GM18517 (cell line): ENCODE measurements at regions not wholly inside any gene's neighbourhood (a gene's known extent, or its start where the extent isn't known, plus 50 kb on each side); places are given as distances from the start of the nearest gene placed in this dataset.
"Not testable (repeated sequence)": the region's sequence is repeated elsewhere in the genome, so short reads cannot be mapped to it uniquely, and the experiment has no call there.

Source experiments
- ATAC-seq: cut with Tn5 transposase; IDR thresholded peaks from one replicate; pipeline ENCODE4 v1.9.1; 2021; ENCODE audit warnings: mild to moderate bottlenecking, moderate library complexity; ENCODE audit not compliant: unreplicated experiment

DNA sequence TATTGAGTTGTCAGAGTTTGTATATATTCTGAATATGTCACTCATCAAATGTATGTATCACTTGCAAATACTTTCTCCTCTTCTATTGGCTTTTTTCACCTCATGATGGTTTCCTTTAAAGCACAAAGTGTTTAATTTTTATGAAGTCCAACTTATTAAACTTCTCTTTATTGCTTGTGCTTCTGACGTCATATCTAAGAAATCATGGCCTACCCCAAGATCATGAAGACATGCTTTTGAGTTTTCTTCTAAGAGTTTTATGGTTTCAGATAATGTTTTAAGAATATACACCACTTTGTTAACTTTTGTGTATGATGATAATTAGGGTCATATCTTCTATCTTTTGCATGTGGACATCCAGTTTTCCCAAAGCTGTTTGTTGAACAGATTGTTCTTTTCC is 417.2 kb upstream of the ATP10A start:
- no peak for ATAC-seq

DNA sequence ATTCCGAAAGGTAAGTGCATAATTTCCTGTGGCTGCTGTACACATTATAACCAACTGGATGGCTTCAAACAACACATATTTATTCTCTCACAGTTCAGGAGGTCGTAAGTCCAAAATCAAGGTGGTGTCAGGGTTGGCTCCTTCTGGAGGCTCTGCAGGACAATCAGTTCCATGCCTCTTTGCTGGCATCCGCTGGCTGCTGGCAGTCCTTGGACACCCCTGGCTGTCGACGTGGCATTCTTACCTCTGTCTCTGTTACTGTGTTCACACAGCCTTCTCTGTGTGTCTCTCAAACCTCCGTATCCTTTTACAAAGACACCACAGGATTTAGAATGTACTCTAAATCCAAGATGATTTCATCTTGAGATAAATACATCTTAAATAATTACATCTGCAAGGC is 398.8 kb upstream of the ATP10A start:
- no peak for ATAC-seq

DNA sequence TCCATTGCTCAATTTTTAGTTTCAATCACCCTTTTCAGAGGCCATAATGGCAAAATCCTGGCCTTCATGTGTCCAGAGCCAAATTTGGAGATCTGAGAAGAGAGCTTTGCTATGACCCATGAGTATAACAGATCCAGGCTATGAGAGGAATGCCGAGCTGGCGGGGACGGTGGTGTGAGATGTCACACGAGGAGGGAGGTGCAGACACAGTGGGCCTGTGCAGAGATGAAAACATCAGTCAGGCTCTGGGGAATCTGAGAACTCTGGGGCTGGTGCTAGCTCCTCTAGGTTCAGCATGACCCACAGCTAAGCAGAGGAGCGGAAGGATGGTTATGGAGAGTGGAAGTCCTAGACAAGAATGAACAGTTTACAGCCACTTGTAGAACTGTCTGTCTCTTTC is 398.3 kb upstream of the ATP10A start:
- no peak for ATAC-seq

DNA sequence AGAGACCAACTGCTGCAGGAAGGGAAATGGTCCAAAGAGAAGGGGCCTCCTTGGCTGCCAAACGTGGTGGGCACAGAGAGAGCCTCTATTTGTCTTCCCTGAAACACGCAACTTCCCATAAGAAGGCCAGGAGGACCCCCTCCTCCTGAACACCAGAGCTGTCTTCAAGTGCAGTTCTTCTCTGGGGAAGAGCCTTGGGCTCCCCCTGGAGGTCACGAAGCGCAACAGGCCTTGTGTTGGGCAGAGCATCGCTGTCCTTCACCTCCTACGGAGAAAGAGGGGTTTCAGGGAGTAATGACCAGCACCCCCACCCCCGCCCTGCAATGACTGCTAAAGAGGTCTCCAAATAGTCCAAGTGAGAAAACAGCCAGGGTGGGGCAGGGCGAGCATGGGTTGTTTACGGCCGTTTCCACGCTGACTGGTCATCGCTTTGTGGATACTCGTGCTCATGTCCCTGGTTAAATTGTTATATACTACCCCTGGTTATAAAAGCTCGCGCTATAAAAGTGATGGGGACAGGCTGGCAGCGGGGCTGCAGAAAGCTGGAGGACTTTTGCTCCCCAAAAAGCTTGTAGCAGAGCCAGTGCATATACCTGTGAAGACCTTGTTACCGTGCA is 397.5 kb upstream of the ATP10A start:
- ATAC-seq, result no peak

DNA sequence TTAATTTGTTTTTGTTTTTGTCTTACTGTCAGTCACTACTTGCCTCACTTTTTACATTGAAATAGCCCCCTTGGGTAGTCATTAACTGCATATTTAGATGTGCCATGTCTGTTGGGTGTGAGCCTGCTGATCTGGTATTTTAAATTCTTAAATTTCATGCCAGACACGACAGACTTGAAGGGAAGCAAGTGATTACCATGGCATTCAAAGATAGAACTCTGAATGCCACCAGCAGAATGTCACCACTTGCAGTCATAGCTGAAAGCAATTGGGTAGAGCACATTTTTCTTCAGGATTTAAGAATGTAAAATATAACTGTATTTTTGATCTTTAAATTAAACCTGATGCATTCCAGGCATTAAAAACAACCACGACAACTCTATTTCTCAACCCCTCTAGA is 396.5 kb upstream of the ATP10A start:
- no peak for ATAC-seq

DNA sequence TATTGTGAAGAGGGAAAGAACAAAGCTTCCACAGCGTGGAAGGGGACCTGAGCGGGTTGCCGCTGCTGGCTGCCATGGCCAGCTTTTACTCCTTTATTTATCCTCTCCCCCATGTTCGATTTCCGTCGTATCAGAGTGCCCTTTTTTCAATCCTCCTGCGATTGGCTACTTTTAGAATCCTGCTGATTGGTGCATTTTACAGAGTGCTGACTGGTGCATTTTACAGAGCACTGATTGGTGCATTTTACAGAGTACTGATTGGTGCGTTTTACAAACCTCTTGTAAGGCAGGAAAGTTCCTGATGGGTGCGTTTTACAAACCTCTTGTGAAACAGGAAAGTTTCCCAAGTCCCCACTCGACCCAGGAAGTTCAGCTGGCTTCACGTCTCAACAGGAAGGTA is 381.7 kb upstream of the ATP10A start:
- ATAC-seq, result not testable (repeated sequence)

DNA sequence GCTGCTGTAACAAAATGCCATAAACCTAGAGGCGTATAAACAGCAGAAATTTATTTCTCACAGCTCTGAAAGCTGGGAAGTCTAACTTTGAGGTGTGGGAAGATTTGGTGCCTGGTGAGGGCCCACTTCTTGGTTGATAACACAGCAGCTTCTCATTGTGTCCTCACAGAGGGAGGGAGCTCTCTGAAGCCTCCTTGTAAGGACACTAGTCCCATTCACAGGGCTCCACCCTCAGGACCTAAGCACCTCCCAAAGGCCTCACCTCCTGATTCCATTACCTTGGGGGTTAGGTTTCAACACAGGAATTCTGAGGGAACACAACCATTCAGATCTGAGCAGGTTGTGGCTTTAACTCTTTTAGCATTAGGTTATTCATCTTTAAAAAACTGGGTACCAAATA is 380.3 kb upstream of the ATP10A start:
- ATAC-seq, result no peak

DNA sequence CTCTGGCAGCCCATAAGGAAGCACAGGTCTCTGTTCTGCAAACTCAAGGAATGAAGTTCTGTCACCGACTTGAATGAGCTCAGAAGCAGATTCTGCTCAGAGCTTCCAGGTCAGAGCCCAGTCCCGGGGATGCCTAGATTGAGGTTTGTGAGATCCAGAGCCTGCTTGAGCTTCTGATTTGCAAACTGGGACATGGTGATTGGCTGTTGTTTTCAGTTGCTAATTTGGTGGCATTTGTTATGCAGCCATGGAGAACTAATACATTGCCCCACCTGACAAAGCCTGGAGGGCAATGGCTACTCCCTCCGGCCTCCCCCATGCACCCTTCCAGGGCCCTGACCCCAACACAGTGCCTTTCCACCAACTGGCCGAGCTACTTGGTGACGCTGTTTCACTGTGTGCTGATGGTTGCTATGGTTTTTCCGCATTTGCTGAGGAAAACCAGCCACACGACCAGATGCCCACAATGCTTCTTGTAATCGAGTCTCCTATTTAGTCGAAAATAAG is 379.5 kb upstream of the ATP10A start:
- no peak for ATAC-seq

DNA sequence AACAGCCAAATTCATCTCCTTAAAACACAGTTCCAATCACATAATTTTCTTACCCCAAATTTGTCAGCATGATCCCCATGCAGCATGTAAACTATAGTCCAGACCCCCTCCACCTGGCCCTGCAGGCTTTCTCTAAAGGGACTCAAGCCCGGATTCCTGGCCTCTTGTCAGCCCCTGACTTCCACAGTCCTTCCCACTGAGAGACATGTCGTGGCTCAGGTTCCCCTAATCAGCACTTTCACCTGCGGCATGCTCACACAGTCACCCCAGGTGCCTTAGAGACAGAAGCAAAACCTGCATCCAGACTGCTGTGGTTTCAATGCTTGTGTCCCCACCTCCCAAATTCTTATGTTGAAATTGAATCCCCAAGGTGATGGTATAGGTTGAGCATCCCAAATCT is 372.7 kb upstream of the ATP10A start:
- ATAC-seq, result no peak

DNA sequence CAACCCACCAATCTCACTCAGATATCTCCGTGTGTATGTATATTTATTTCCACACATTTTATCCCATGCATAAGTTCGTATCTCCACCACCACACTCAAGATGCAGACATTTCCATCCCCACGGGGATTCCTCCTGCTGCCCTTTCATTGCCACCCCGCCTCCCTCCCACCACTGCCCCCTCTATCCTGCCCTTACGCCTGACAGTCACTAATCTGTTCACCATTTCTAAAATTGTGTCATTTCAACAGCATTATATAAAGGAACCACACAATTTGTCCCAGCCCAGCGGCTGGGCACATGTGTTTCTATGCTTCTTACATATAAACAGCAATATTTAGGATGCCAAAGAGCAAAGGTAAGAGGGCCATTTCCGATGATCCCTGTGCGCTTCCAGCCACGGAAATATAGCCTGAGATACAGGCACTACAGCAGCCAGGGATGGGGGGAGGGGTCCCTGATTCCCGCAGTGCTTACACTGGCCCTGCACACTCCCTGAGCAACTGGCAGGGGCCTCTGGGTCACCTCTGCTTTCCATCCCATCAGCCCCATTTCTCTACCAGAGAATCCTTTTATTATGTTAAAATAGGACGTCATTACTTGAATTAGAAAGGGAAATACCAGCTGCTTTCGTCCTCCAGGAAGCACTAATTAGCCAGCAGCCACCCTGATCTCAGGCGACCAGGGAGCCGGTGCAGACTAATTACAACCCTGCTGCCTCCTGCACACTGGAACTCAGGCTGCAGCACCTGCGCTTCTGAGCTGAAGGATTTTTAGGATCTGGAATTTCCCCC is 372.0 kb upstream of the ATP10A start:
- ATAC-seq, result no peak

DNA sequence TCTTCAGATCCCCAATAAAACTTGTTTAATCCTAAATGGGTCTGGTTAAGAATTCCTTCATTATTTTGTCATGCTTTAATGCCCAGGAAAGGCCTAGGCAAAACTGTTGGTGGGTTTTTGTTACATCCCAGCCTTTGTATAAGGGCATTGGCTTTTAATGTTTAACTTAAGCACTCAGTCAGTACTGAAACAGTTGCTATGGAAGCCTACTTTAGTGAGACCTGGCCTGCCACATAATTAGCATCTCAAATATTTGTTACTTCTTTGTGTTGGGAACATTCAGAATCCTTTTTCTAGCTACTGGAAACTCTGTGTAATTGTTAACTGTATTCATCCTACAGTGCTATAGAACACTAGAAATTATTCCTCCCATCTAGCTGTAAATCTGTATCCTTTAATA is 369.6 kb upstream of the ATP10A start:
- ATAC-seq, result no peak

DNA sequence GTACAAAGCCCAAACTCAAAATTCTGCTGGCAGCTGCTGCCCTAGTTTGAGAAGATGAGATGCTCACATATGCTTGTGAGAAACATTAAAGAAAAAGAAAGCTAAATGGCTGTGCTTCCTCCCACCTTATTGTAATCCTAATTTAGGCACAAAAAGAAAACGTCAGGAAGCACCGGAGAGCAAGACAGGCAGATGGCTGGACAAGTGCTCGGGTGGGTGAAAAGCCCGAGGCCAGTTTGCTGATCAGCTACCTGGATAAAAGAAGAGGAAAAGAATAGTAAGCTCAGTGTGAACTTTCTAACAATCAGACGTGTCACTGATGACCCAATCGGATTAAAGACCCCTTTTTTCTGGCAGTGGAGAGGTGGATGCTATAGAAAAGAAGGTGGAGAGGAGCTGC is 368.0 kb upstream of the ATP10A start:
- ATAC-seq, result no peak

DNA sequence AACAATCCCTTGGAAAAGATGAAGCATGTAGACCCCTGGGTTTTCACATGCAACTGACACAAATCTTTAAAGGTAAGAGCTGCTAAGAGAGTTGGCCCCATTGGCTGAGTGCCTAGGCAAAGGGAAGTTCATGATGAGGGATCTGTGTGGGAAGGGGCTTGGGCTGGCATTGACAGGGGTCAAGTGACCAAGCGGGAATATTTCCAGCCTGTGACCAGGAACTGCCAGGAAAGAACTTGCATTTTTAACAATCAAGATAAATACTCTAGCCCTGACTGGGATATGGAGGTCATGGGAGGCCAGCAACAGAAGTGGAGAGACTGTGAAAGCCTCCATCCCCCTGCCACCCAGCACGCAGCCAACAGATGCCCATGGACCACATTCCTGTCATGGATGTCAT is 361.1 kb upstream of the ATP10A start:
- no peak for ATAC-seq

DNA sequence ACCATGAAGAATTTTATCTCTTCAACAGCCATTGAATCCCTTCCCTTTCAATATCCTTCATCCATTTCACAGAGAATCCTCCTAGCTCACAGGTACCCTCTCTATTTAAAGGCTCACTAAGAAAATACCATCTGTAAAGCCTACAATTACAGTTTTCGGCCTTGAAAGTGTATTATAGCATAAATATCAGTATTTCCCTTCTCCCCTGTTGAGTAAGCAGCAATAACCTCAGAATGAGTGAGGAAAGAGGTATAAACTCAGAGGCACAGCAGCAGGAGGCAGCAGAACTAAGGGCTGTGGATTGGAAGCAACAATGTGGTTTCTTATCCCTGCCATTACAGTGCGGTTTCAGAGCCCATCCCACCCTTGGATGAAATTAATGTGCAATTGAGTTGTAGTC is 360.6 kb upstream of the ATP10A start:
- no peak for ATAC-seq

DNA sequence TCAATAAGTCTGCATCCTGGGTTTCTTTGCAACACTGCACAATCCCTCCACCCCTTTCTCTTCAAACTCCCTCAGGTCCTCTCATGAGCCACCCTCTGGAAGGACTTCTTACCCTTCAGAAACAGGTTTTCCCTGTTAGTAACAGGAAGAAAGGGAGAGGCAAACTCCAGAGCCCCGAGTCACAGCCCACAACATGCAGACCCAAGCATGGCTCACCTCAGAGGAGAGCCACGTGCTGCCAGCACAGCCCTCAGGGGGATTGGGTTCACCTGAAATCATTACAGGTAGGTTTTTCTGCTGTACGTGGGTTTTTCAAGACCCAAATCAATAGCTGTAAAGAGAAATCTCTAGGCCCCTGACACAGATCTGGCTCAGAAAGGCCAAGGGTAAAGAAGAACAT is 359.7 kb upstream of the ATP10A start:
- ATAC-seq, result no peak

DNA sequence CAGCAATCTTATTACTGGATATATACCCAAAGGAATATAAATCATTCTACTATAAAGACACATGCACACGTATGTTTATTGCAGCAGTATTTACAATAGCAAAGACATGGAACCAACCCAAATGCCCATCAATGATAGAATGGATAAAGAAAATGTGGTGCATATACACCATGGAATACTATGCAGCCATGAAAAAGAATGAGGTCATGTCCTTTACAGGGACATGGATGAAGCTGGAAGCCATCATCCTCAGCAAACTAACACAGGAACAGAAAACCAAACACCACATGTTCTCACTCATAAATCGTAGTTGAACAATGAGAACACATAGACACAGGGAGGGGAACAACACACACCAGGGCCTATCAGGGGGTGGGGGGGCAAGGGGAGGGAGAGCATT is 353.9 kb upstream of the ATP10A start:
- not testable (repeated sequence) for ATAC-seq

DNA sequence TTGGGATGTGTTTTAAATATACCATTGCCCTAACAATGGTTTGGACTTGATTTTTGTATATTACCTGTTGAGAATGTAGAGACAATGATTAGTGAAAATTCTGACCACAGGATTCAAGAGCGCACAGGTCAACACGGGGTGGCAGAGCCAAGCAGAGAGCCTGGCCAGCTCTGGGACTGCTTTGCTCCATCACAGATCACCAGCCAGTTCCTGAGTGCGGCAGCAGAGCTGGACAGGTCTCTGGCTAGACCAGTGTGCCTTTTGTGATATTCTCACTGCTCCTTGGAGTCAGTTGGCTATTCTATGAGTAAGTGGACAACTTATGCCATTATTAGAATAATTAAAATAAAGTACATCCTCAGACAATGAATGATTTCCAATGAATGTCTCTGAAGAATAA is 351.2 kb upstream of the ATP10A start:
- no peak for ATAC-seq

DNA sequence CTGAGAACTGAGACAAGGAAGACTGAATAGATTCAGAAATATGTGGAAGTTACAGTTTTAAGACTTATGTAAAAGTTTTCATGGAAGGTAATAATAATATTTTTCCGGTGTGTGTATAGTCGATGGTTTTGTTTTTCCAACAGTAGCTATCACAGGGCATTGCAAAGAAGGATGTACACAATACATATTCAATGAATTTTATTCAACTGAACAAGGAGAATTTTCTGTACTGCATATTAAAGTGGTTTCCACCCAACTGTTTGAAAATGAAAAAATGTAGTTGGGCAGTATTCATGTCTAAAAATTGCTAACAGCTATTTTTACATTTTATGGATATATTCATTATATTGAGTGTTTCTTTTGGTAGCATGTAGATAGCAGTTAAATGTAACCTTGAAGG is 350.3 kb upstream of the ATP10A start:
- ATAC-seq, result no peak

DNA sequence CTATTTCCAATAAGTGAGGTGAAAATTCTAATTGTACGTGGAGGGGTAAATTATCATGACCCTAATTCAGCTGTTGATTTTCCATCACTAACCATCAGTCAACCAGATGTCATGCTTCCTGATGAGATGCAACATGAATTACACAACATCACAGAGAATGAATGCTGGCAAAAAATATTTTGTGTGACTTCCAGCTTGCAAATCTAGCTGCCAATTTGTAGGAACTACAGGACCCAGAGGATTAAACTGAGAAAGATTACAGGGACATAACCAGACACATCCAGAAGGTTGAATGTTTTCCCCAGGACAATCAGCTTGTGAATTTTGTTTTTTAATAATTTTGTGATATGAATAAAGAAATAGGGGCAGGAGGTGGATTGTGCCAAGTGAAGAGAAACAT is 349.0 kb upstream of the ATP10A start:
- no peak for ATAC-seq

DNA sequence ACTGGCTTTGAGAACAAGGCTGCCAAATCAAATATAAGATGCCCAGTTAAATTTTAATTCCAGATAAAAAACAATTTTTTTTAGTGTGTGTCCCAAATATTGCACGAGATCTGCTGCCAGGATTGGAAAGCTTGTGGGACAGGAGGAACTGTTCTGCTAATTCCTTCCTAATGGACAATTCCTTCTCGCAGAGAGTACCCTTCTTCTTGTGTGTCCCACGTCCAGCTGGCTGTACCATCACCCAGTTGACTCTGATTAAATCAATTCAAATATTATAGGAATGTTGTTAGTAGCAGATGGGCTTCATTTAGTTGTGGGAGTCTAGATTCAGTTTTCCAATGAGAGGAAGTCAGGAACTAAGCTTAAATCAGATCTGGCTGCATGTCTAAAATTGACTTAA is 347.9 kb upstream of the ATP10A start:
- no peak for ATAC-seq

DNA sequence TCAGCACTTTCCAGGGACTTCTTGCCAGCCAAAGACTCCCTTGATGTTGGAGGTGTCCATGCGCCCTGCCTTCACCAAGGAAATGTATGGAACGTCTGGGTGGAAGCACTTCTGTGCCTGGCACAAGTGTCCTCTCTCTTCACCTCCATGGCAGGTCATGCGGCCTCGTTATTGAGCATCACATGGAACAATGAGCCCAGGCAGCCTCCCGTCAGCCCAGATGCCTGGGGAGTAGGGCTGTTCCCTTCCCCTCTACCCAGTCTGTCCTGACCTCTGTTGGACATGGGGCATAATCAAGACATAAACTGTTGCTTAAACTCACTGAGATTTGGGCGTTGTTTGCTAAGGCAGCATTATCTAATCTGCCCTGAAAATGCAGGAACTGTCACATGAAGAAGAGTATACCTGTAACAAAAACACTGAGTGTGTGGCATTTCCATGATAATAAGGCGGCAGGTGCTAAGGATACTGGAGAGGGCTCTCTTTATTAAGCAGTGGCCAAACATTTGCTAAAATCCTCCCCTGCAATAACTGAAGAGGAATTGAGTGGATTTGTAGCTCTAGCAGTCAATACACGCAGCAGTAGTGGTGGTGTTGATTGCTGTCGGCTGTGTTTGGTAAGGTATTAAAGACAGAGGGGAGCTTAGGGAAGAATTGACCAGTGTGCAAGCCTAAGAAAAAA is 338.2 kb upstream of the ATP10A start:
- ATAC-seq, result no peak

DNA sequence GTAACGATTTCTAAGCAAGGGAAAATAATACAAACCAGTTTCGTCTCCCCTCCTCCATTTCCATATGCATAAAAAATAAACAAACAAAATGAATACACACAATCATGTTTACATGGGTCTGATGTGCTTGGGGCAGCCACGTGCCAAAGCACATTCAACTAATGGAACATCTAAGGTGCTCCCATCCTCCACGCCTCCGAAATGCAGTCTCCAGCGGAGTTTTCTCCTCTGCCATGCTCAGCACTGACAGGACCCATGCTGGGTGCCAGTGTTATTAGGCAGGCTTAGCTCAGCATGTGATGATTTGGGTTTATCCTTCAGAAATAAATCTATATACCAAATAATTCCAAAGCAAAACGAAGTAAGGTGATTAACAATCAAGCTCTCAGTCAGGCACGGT is 337.3 kb upstream of the ATP10A start:
- no peak for ATAC-seq
